K562 (cell line): ENCODE measurements at regions not wholly inside any gene's neighbourhood (a gene's known extent, or its start where the extent isn't known, plus 50 kb on each side); places are given as distances from the start of the nearest gene placed in this dataset.

ENCODE experiments used
- ATAC-seq: fragments of 200-7000 bp; cut with Tn5 transposase; 3 replicates; pipeline ENCODE4 v1.9.1; 2020; ENCODE audit warnings: moderate library complexity
- BruUV-seq: library from RNA; stranded (reverse); fragments of 400-500 nt; replicated peaks from 2 replicates; lab custom pipeline; 2021; lab: Mats Ljungman, UMichigan
- CTCF ChIA-PET: fragments of 300-600 bp; formaldehyde crosslinking; extraction: SDS; loops from one replicate; lab custom pipeline; 2021; ENCODE audit warnings: low intra/inter-chr PET ratio; lab: Yijun Ruan, JAX
- POLR2A ChIA-PET: fragments of 300-600, 350-650 bp; sonication (Branson Sonifier 250); formaldehyde crosslinking; extraction: SDS; loops from one replicate; lab custom pipeline; 2021; ENCODE audit warnings: antibody characterized with exemption, inconsistent platforms; lab: Yijun Ruan, JAX
- DNase-seq, 4 experiments: peaks; one replicate each; pipeline versions ENCODE4 v3.0.0 to v3.0.0-alpha.2; 2011 to 2018; ENCODE audit warnings: low spot score in 3 of 4, mixed read lengths in 3 of 4; ENCODE audit errors: extremely low read depth in 1 of 4
- FAIRE-seq: peaks from 2 replicates; lab custom pipeline; 2011; peaks lifted over from hg19 to GRCh38; lab: Jason Lieb, UNC
- H2AFZ ChIP-seq: 2 replicates; pipeline ENCODE4 v1.6.0; 2011; ENCODE audit warnings: low read depth, low read length, control low read depth, inconsistent platforms
- H3K27ac ChIP-seq: fragments of 200-600 bp; 3 replicates; pipeline ENCODE4 v1.8.0; 2011; ENCODE audit warnings: low read depth, mild to moderate bottlenecking, control low read depth, inconsistent platforms, low read length, moderate library complexity, mixed read lengths; ENCODE audit errors: extremely low read depth
- H3K27me3 ChIP-seq, 2 experiments: fragments of 300-600 bp in 1 of 2; 2 replicates in 1 of 2; 3 replicates in 1 of 2; pipeline versions ENCODE4 v1.6.0 to v1.8.0; 2011; ENCODE audit warnings: inconsistent platforms in 2 of 2, low read length in 2 of 2, mild to moderate bottlenecking in 1 of 2, mixed read lengths in 1 of 2, moderate library complexity in 1 of 2; ENCODE audit not compliant: control insufficient read depth in 2 of 2, insufficient read depth in 2 of 2
- H3K36me3 ChIP-seq: fragments of 300-600 bp; 3 replicates; pipeline ENCODE4 v1.8.0; 2011; ENCODE audit warnings: mild to moderate bottlenecking, low read length, inconsistent platforms; ENCODE audit not compliant: control insufficient read depth, insufficient read depth
- H3K4me1 ChIP-seq, 2 experiments: fragments of 200-600 bp in 1 of 2; replicated peaks in 1 of 2; 2 replicates in 1 of 2; 3 replicates in 1 of 2; pipeline versions ENCODE4 v1.5.1 to v1.8.0; 2011; ENCODE audit warnings: inconsistent platforms in 2 of 2, low read length in 2 of 2, mild to moderate bottlenecking in 1 of 2, mixed read lengths in 1 of 2, moderate library complexity in 1 of 2; ENCODE audit not compliant: control insufficient read depth in 2 of 2, insufficient read depth in 2 of 2
- H3K4me2 ChIP-seq: 2 replicates; pipeline ENCODE4 v1.6.1; 2011; ENCODE audit warnings: low read length, control low read depth, inconsistent platforms, mixed read lengths; ENCODE audit not compliant: insufficient read depth
- H3K4me3 ChIP-seq: fragments of 200-600 bp; sonication (generic), shearing (Covaris generic); 2 replicates; pipeline ENCODE4 v1.5.1; 2016; ENCODE audit warnings: control low read depth, inconsistent platforms
- H3K79me2 ChIP-seq: fragments of 200-600 bp; 3 replicates; pipeline ENCODE4 v1.8.0; 2011; ENCODE audit warnings: low read length, inconsistent platforms; ENCODE audit not compliant: control insufficient read depth, insufficient read depth
- H3K9ac ChIP-seq, 2 experiments: 2 replicates each; pipeline versions ENCODE4 v1.6.0 to v1.6.1; 2011; ENCODE audit warnings: low read depth in 2 of 2, low read length in 2 of 2, control low read depth in 1 of 2, inconsistent platforms in 1 of 2, mild to moderate bottlenecking in 1 of 2, mixed read lengths in 1 of 2; ENCODE audit not compliant: insufficient read depth in 1 of 2
- H3K9me1 ChIP-seq: one replicate; pipeline ENCODE4 v1.6.0; 2011; ENCODE audit warnings: inconsistent platforms, mild to moderate bottlenecking, low read length, moderate library complexity; ENCODE audit not compliant: control insufficient read depth, insufficient read depth
- H3K9me3 ChIP-seq: replicated peaks from 2 replicates; pipeline ENCODE4 v1.5.1; 2011; ENCODE audit warnings: low read depth, low read length, inconsistent platforms; ENCODE audit not compliant: control insufficient read depth, insufficient read depth
- H4K20me1 ChIP-seq: replicated peaks from 2 replicates; pipeline ENCODE4 v1.6.1; 2011; ENCODE audit warnings: low read length, inconsistent platforms, mixed read lengths; ENCODE audit not compliant: control insufficient read depth, insufficient read depth
- NR2C1 ChIP-seq, 2 experiments: fragments of 450-650 bp; IDR thresholded peaks; 2 replicates each; pipeline ENCODE4 v1.6.1; 2017; ENCODE audit warnings: mild to moderate bottlenecking in 2 of 2, antibody characterized with exemption in 1 of 2, inconsistent platforms in 1 of 2, missing compliant biosample characterization in 1 of 2, missing genetic modification characterization in 1 of 2
- SRF ChIP-seq, 2 experiments: fragments of 250-450, 450-650 bp in 1 of 2; sonication (Bioruptor Pico) in 1 of 2; sonication (generic) in 1 of 2; formaldehyde crosslinking; IDR thresholded peaks; 2 replicates each; pipeline versions ENCODE4 v1.5.0 to v1.5.1; 2020 to 2022; ENCODE audit warnings: mild to moderate bottlenecking in 1 of 2, missing genetic modification reagents in 1 of 2
- ZNF431 ChIP-seq: sonication (generic); formaldehyde crosslinking; IDR thresholded peaks from 2 replicates; pipeline ENCODE4 v1.8.0; 2022; ENCODE audit warnings: mild to moderate bottlenecking, missing genetic modification reagents
- WGBS: fragments of 100-300 bp; shearing (Covaris generic); methylation state at CpG from one replicate; pipeline ENCODE4 v1.1.6; 2016; ENCODE audit warnings: low coverage, mixed read lengths; ENCODE audit not compliant: insufficient coverage; ENCODE audit errors: missing lambda C conversion rate; 5-methylcytosine and 5-hydroxymethylcytosine counted together
- in situ Hi-C: fragments of 300-500 bp; cut with MboI; formaldehyde crosslinking; loops from 4 replicates; pipeline ENCODE4 v1.15.0; 2018; ENCODE audit warnings: inconsistent platforms, mixed read lengths
- intact Hi-C: fragments of 100-400 bp; cut with micrococcal nuclease; formaldehyde crosslinking; loops from 2 replicates; pipeline ENCODE4 v1.14.2; 2022
- TF ChIP-seq, protein P1 (sequence below), 2 experiments: IDR thresholded peaks; 2 replicates each; pipeline ENCODE4 v1.6.1; 2011; ENCODE audit warnings: borderline replicate concordance in 1 of 2, control low read depth in 1 of 2, low read depth in 1 of 2, low read length in 1 of 2, mild to moderate bottlenecking in 1 of 2, mixed read lengths in 1 of 2, moderate library complexity in 1 of 2; ENCODE audit not compliant: insufficient read depth in 1 of 2, insufficient read length in 1 of 2, poor library complexity in 1 of 2, severe bottlenecking in 1 of 2; ENCODE audit errors: extremely low read depth in 1 of 2

DNA sequence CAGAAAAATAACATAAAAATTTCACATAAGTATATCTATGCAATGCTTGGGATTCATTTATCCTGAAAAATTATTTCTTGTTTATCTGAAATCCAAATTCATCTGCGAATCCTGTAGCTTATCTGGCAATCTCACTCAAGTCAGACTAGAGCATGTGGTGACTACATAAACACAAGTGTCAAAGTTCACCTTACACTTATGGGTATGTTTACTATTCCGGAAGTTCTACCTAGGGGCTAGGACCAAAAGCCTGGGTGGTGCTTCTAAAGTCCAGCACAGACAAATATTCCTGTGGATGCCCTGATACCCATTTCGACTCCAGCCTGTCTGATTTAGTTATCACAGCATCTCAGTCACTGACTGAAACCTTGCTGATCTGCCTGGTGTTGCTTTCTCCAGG is 364.0 kb downstream of the METTL4 start:
- Histone ChIP-seq H3K4me1 (no peaks in the 10 kb centered on the region), H4K20me1 (no peaks in the 10 kb centered on the region), H3K4me2 (no peak overlapping the region), H3K27ac (no peak overlapping the region), H3K9me1 (no peaks in the 10 kb centered on the region), H2AFZ (no peak overlapping the region), H3K27me3 (no peaks in the 10 kb centered on the region), H3K9me3 (no peaks in the 10 kb centered on the region), H3K36me3 (no peaks in the 10 kb centered on the region), H3K79me2 (no peaks in the 10 kb centered on the region), H3K4me3 (no peak overlapping the region), H3K9ac (no peak overlapping the region)
- ChIA-PET POLR2A (interaction anchor here (0.5 kb wide), 1 partner anchor 331 kb away, joined by 3 read pairs; no protein-coding TSS in a partner anchor), CTCF (no interaction called here)
- FAIRE-seq: no peak
- no peak for TF ChIP-seq ZNF431
- 0 out of 4 replicates have a peak, but pooled peaks of 1 of the 2 experiments have one; percentile 25 for TF ChIP-seq SRF (CRISPR knock-in tag; IDR thresholded peaks at IDR 0.05)
- no peak for TF ChIP-seq NR2C1 (IDR thresholded peaks at IDR 0.05)
- peak; percentile 59; the same call in 1 of the 2 replicates for TF ChIP-seq NR2C1 (tag; IDR thresholded peaks at IDR 0.05)
- TF ChIP-seq, protein P1, sequence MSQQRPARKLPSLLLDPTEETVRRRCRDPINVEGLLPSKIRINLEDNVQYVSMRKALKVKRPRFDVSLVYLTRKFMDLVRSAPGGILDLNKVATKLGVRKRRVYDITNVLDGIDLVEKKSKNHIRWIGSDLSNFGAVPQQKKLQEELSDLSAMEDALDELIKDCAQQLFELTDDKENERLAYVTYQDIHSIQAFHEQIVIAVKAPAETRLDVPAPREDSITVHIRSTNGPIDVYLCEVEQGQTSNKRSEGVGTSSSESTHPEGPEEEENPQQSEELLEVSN (IDR thresholded peaks at IDR 0.05; ENCODE audit: borderline replicate concordance in 1 of 2, extremely low read depth in 1 of 2, insufficient read depth in 1 of 2, insufficient read length in 1 of 2, low read depth in 1 of 2, low read length in 1 of 2, poor library complexity in 1 of 2, severe bottlenecking in 1 of 2): no peak
- intact Hi-C loops: no loop called here
- in situ Hi-C loops: no loop called here
- no peak for DNase-seq
- ATAC-seq: no peak
- WGBS: 12% methylated on average over 3 of the region's 3 CpGs
- no TSS peak for BruUV-seq
